ENCODE measurements at regions not wholly inside any gene's neighbourhood (a gene's known extent, or its start where the extent isn't known, plus 50 kb on each side); places are given as distances from the start of the nearest gene placed in this dataset.

DNA sequence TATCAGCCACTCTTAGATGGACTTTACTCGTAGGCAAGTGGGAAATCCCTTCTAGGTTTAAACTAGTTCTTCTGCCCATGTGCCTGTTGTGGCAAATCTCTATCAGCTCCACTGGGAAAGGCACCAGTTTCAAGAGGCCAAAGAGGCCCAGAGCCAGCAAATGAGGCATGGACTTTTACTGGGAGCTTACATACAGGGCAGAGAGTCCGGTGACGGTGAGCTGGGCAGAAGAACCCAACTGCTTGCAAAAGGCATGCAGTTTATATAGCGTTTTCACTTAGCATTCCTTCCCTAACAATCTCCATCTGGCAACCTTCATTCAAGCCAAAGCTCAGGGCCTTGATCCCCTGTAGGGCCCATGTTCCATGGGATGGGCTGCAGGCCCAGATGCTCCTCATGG, 93.0 kb upstream of the C3orf80 start:
- DNase-seq = no peak

DNA sequence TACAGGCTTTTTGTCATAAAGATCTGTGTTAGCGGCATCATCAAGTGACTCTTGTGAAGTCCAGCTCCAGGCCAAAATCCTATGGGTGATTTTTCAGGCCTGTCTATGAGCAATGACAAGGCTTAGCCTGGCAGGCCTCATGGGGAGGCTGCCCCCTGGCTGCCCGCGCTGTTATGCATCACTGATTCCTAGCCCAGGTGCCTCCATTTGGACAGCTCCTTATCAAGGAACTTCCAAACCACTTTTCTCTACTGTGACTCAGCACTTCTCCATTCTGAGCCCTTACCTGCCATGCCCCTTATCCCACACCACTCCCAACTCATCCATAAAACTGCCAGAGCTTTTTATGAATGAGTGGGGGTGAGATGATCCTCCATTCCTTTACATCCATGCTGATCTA, 91.5 kb upstream of the C3orf80 start:
- DNase-seq = peak in 1 of 2 experiments; percentile 6

- no peak for DNase-seq
Measured at GRCh38 chr3:160134454-160134853, 90.8 kb upstream of the C3orf80 start.

- DNase-seq = no peak
Measured at GRCh38 chr3:160134964-160135363, 90.3 kb upstream of the C3orf80 start.

- no peak for DNase-seq
Measured at GRCh38 chr3:160135851-160136250, 89.4 kb upstream of the C3orf80 start.

DNA sequence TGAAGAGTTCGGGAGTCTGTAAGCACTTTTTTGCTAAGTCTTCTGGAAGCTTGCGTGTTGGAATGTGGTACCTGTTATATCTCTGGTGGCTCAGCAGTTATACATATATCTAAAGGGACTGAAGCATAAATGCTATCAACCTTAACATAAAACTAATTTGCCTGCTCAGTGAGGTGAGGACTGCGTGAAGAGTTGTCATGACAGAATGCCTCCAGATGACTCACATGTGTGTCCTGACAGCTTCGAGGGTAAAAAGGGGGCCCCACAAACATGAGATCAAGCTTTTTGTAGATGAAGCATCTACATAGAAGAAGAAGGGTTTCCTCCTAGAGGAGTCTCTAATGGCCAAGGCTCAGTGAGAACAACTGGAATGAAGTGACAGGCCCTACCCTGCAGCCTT, 88.8 kb upstream of the C3orf80 start:
- DNase-seq = no peak

- DNase-seq = no peak
Measured at GRCh38 chr3:160139291-160139690, 85.9 kb upstream of the C3orf80 start.

DNA sequence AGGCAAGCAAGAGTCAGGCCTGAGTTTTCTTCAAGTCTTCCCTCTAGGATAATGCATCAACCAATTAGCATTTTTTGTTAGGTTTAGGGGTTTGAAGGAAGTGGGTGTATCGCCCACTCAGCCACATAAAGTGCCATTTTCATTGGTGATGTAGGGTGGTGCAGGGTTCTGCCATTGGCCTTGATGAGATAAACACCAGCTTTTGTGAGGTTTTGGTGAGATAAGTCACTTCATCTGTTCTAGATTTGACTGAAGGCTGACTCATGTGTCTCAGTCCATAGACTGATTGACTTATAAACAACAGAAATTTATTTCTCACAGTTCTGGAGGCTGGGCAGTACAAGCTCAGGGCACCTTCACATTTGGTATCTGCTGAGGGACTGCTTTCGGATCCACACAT, 84.5 kb upstream of the C3orf80 start:
- DNase-seq = no peak

DNA sequence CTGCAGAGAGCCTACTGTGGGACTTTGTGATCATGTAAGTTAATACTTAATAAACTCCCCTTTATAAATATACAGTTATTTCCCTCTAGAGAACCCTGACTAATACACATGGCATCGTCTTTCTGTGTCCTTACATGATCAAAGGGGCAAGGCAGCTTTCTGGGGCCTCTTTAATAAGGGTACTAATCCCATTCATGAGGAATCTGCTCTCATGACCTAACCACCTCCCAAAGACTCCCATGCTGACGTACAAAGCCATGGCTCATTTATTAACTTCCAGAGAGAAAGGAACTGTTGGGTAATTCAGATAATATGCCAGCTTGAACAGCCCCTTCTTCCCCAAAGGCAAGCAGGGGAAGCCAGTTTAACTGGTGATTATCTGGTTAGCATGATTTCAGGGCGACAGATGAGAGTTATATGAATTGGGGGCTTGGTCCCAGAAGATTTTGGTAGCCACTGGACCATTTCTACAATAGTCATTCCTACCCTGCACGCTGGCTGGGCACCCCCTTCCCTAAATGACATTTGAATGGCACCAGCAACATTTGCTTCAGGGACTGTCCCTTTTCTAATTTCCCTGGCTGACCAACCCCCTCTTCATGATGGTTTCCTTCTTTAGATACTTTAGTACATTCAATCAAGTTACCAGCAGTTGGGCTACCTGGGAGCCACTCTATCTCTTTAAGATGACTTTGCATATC, 83.6 kb upstream of the C3orf80 start:
- DNase-seq = no peak

- no peak for DNase-seq
Measured at GRCh38 chr3:160143482-160143881, 81.7 kb upstream of the C3orf80 start.

DNA sequence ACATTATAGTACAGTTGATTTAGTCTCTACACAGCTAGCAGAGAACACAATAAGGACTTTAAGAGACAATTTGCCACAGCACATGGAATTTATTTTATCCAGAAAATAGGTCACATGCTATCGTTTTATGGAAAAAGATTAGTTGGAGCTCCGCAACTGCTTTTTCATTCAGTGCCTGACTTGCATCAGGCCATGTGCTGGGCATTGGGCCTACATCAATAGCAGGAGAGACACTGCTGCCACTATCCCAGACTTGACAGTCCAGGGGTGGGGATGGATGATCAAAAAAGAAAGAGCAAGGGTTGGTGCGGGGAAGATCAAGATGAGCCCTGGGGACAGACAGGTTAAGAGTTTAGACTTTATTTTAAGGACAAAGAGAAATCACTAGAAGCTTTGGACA, 75.2 kb upstream of the C3orf80 start:
- DNase-seq = no peak

GRCh38 chr3:160150525-160150924, 74.7 kb upstream of the C3orf80 start:
- DNase-seq = no peak

DNA sequence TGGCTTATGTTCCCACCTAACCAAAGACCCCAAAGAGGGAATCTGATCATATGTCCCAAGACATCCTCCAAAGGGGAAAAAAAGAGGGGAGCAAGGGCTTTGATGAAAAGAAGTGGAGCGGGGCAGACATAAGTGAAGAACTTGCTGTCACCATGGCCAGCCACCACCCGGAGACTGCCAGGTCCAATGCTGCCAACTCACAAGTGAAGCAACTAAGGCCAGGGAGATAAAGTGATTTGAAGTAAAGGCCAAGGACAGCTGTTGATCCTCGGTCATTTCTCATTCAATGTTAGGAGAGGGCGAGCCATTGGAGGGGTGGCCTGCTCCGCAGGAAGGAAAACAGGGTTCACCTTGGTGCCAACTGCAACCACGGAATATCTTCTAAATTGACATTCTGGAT, 72.6 kb upstream of the C3orf80 start:
- DNase-seq = no peak

DNA sequence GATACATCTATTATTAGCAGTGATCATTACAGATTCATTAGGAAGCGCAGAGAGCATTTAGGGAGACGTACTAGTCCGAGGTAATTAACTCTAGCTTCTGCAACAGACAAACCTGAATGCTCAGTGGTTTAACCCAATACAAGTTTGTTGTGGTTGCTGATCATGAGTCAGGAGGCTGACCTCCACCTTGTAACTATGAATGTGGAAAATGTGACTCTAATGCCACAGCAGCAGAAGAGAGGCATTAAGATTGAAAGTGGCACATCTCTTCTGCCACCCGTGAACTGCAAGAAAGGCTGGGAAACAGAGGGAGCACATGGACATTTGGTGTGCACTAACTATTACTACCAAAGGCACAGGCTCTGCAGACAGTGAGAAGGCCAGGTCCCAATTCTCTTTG, 71.2 kb upstream of the C3orf80 start:
- DNase-seq = no peak

DNA sequence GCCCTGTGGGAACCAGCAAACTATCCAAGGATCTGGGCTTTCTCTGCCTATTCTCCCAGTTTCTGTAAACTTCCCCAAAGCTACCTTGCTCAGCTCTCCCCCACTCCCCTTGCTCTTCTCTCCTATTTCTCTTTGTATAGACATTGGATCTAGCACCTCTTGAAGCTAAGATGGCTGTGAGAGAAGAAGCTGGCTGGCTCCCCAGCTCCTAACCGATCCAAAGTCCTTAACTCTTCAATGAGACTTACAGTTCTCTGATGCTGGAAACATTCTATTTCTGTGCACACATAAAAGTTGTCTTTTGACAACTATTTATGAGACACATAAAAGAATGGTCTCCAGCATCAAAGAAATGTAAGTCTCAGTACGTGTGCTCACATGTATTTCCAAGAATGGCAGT, 70.6 kb upstream of the C3orf80 start:
- DNase-seq = no peak

- DNase-seq = no peak
Measured at GRCh38 chr3:160157321-160157720, 67.9 kb upstream of the C3orf80 start.

DNA sequence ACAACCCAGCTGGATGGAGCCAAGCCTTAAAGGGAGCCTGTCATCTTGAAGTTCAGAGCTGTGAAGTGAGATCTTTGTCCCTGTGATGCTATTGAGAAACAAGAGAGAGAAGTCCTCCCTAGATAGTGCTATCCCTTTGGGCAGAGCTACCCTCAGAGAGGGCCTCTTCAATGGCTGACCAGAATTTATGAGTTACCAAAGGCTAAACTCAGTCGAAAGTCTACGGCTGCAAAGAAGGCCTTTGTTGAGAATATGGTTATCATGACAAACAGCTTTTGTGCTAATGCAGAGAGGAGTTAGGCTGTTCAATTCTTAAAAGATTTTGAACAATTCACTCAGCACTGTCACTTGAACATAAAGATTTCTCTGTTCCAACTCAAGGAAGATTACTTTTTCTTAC, 65.9 kb upstream of the C3orf80 start:
- DNase-seq = no peak

- no peak for DNase-seq
Measured at GRCh38 chr3:160159806-160160205, 65.4 kb upstream of the C3orf80 start.

DNA sequence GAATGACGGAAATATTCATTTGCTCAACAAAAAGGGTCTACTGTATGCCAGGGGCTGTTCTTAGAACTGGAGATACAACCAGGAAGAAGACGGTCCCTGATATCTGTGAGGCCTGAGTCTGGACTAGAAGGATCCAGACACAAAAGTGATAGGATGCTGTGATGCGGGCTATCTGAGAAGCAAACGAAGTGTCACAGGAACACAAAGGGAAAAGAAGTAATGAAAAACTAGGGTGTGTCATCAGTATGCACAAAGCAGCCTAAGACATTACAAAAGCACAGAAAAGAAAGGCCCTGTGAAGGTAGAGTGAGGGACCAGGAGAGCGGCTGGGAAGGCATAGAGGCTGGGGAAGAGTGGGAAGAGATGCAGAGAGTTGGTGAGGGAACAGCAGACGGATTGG, 63.3 kb upstream of the C3orf80 start:
- no peak for DNase-seq

DNA sequence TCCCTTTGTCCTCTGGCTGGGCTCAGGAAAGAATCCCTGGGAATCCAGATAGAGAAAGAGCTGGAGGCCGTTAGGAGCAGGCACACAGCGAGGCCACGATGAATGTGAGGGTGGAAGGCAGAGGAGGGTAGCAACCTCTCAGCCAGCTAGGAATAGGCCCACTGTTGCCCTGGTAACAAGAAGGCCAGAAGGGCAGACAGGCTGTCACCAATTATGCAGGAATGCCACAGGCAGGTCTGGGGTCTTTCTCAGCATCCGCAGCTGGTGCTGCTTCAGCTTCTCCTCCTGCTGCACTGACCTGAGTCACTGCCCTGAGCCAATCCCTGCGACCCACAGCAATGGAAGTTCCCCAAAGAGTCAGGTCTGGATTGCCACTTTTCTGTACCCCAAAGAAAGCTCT, 62.8 kb upstream of the C3orf80 start:
- no peak for DNase-seq

GRCh38 chr3:160163229-160163878, 61.9 kb upstream of the C3orf80 start:
- DNase-seq = peak in 1 of 2 experiments; percentile 34

DNA sequence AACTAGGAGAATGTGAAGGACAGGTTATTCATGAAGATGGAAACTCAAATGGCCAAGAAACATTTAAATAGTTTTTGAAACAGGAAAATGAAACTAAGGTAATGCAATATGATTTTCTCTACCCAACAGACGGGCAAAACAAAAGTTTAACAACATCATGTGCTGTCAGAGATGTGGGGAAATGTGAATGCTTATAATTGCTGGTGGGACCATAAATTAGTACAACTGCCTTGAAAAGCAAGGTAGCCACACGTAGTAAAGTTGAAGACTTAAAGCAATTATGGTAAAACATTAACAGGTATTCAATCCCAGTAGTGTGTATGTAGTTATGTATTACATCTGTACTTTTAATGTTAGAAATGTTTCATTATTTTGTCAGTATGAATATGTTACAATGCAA, 57.0 kb upstream of the C3orf80 start:
- no peak for DNase-seq

GRCh38 chr3:160169139-160169976, 55.9 kb upstream of the C3orf80 start:
- DNase-seq = no peak

Data from NCI-H526 (cell line).